ENCODE measurements at regions not wholly inside any gene's neighbourhood (a gene's known extent, or its start where the extent isn't known, plus 50 kb on each side); places are given as distances from the start of the nearest gene placed in this dataset.

DNA sequence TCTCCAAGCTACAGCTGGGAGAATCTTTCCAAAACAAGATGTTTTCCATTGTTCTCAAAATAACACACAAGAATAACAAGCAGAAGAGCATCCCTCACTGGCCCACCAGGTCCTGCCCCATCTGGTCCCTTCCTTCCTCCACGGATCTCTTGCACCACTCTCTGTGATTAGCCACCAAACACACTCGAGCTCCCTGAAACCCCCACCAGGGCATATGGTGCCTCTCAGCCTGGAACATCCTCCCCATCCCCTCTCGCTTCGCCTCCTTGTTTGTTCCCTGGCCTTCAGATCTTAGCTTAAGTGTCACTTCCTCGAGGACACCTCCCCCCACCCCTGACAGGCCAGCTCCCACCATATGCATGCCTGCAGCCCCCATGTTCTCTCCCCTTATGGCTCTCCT lies 496.6 kb upstream of the PROK2 start:
- TF ChIP-seq CTCF (IDR thresholded peaks at IDR 0.05; ENCODE audit: unreplicated experiment), result no peak
- H3K27ac Mint-ChIP-seq, result no peak overlapping the region
- peaks cover 17% of the 10 kb centered on the region for H3K27me3 Mint-ChIP-seq (ENCODE audit: low read depth)
- H3K4me1 Mint-ChIP-seq, result peaks cover 17% of the 10 kb centered on the region
- no peak overlapping the region for H3K4me3 Mint-ChIP-seq
- H3K9me3 Mint-ChIP-seq, result peaks cover 3% of the 10 kb centered on the region
- H3K36me3 Mint-ChIP-seq, result peaks cover 1% of the 10 kb centered on the region
- DNase-seq (ENCODE audit: low spot score in 2 of 2, unreplicated experiment in 2 of 2), result no peak

- peaks cover 17% of the 10 kb centered on the region for H3K4me1 Mint-ChIP-seq
- peaks cover 1% of the 10 kb centered on the region for H3K36me3 Mint-ChIP-seq
- peaks cover 15% of the 10 kb centered on the region for H3K27me3 Mint-ChIP-seq (ENCODE audit: low read depth)
- H3K9me3 Mint-ChIP-seq, result peaks cover 3% of the 10 kb centered on the region
- no peak for TF ChIP-seq CTCF (IDR thresholded peaks at IDR 0.05; ENCODE audit: unreplicated experiment)
- no peak overlapping the region for H3K27ac Mint-ChIP-seq
- DNase-seq (ENCODE audit: low spot score in 2 of 2, unreplicated experiment in 2 of 2), result no peak
- no peak overlapping the region for H3K4me3 Mint-ChIP-seq
Measured at GRCh38 chr3:72280876-72281275, 495.9 kb upstream of the PROK2 start.

DNA sequence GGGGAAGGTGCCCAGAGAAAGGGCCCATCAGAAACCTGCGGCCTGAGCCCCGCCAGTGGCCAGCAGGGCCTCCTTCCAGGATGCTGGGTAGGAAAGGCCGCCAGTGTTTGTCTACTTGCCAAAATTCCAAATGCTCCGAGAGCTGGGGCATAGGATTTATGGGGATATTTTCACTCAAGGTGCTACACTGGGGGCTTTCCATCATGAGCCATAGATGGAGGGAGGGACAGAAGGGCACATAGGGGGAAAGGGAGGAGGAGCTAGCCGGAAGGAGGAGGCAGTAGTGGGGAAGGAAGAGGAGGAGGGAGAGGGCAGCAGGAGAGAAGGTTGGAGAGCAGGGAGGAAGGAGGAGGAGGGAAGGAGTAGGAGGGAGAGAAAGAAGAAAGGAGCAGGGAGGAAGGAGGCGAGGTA lies 494.7 kb upstream of the PROK2 start:
- no peak for TF ChIP-seq CTCF (IDR thresholded peaks at IDR 0.05; ENCODE audit: unreplicated experiment)
- Mint-ChIP-seq H3K4me1 (peaks cover 23% of the 10 kb centered on the region), H3K36me3 (peaks cover 1% of the 10 kb centered on the region), H3K4me3 (no peak overlapping the region), H3K27me3 (ENCODE audit: low read depth) (peaks cover 8% of the 10 kb centered on the region), H3K9me3 (peaks cover 3% of the 10 kb centered on the region), H3K27ac (peak overlapping the region; percentile 35)
- DNase-seq (ENCODE audit: low spot score in 2 of 2, unreplicated experiment in 2 of 2), result no peak

DNA sequence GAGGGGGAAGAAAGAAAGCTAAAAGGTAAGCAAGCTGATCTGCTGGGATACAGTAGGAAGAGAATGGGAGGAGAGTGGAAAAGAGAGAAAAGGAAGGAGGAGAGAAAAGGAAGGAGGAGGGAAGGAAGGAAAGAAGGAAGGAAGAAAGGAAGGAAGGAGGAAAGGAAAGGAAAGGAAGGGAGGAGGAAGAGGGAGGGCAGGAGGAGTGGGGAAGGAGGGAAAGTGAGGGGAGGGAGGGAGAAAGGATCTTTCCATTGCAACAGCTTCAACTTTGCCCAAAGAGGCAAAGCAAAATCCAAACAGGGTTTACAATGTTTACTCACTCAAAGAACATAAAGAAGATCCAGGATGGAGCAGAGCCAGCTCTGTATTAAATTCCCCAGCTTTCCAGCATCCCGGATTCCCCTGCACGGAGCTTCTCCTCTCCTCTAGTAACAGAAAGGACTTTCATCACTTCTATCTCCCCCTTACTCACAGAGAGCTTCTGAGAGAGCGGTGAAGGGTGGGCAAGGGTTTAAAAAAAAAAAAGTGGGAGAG lies 494.2 kb upstream of the PROK2 start:
- TF ChIP-seq CTCF (IDR thresholded peaks at IDR 0.05; ENCODE audit: unreplicated experiment), result no peak
- Mint-ChIP-seq H3K4me1 (peaks cover 28% of the 10 kb centered on the region), H3K4me3 (no peak overlapping the region), H3K27me3 (ENCODE audit: low read depth) (peaks cover 8% of the 10 kb centered on the region), H3K27ac (peak overlapping the region; percentile 35), H3K9me3 (peaks cover 3% of the 10 kb centered on the region), H3K36me3 (peaks cover 1% of the 10 kb centered on the region)
- DNase-seq (ENCODE audit: low spot score in 2 of 2, unreplicated experiment in 2 of 2), result no peak

- TF ChIP-seq CTCF (IDR thresholded peaks at IDR 0.05; ENCODE audit: unreplicated experiment), result no peak
- Mint-ChIP-seq H3K36me3 (peaks cover 1% of the 10 kb centered on the region), H3K9me3 (peaks cover 3% of the 10 kb centered on the region), H3K4me3 (no peak overlapping the region), H3K27me3 (ENCODE audit: low read depth) (peaks cover 8% of the 10 kb centered on the region), H3K27ac (no peak overlapping the region), H3K4me1 (peaks cover 34% of the 10 kb centered on the region)
- DNase-seq (ENCODE audit: low spot score in 2 of 2, unreplicated experiment in 2 of 2), result no peak
Measured at GRCh38 chr3:72278349-72279067, 493.6 kb upstream of the PROK2 start.
